NCI-H187 (cell line): ENCODE measurements at regions not wholly inside any gene's neighbourhood (a gene's known extent, or its start where the extent isn't known, plus 50 kb on each side); places are given as distances from the start of the nearest gene placed in this dataset.

Experiments used
- DNase-seq, 2 experiments: peaks; one replicate each; lab custom pipeline; 2025; lab: John Stamatoyannopoulos, UW

DNA sequence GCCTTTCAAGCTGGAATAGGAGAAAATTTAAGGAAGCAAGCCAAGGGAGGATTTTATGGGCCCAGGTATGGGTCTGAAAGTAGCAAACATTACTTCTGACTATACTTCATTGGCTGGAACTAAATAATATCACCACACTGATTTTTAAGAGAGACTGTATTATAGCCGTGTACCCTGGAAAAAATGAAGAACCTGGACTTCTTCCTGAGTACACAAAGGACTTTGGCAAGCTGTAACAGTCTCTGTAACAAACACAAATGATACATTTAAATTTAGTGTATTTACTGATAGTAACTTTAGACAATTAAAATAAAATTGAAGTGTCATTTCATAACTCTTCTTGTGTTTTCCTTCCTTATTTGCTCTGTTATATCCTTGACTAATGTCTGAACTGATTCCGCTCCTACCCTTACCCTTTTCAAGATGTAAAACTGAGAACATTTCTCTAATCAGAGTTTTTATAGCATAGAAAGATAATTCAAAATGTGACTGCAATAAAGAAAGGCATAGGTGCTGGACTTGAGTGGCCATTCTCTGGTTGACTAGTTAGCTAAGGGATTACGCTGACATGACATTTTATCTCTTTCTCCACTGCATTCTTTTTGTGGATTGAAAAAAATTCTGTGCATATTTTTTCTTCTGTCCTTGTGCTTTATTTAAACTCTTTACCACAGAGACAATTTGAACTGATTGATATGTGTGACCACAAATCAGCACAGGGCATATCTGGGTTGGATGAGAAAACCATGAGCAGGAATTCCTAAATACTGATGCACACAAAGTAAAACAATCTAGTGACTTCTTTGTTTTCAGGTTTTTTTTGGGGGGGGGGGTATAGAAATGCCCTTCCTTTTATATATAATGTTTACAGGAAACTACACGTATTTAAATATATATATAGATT is 349.7 kb downstream of the MDFIC start:
- no peak for DNase-seq

DNA sequence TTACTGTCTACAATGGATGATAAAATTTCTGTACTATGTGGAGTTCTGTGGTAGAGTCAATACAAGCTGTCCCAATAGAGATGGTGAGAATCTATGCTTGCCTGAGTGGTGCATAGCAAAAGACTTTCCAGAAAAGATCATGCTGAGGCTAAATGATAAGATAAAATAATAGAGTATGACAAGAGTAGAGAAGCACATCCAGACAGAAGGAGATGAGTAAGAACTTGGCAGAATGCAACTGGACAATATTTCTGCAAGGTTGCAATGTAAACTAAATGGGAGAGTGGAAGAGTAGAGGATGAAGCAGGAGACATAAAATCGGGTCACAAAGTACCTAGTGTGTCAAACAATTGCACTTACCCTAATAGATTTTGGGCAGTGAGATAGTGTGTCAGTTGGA is 347.6 kb downstream of the MDFIC start:
- DNase-seq = no peak

DNA sequence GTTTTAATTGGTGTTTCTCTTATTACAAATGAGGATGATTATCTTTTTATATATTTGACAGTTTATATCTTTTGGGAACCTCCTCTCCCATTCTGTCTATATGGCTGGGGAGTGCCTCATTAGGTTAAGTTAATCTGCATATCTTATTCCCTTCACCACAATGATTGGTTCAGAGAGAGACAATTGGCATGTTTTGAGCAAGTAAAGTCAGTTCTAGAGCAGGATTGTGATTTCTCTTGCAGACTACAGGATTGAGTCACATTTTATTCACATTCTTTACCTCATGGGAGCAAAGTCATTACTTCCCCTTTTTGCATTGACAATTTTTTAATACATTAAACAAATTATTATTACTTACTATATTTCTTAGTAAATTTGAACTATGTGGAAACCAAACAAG is 345.6 kb downstream of the MDFIC start:
- DNase-seq = no peak

DNA sequence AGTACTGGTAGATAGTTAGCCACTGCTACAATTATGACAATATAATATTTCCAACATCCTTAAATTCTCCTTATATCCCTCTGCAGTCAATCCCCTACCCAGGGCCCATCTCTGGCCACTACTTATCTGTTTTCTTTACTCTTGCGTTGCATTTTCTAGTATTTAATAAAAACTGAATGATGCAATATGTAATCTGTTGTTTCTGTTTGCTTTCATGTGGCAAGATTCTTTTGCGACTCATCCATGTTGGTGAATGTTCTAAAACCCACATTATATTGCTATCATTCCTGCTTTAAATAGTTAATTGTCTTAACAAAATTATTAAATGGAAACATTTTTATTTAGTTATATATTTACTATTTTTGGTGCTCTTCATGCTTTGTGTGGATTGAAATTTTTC is 338.5 kb downstream of the MDFIC start:
- no peak for DNase-seq

DNA sequence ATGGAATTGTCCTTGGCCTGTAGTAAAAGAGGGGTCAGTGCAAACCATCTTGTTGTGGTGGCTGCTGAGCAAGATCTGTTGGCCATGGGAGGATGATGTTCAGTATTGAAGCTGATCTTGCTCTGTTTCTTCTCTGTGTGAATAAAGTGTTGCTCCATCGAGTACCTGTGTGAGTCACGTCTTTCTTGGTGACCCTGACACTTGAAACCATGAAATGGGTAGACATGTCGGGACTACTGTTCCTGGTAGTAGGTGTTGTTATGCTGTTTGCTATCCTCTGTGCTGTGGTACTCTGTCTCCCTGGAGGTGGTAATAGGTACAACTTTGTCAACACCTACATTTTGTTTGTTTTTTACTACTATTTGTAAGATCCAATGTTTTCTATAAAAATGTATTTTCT is 330.6 kb downstream of the MDFIC start:
- DNase-seq = no peak

DNA sequence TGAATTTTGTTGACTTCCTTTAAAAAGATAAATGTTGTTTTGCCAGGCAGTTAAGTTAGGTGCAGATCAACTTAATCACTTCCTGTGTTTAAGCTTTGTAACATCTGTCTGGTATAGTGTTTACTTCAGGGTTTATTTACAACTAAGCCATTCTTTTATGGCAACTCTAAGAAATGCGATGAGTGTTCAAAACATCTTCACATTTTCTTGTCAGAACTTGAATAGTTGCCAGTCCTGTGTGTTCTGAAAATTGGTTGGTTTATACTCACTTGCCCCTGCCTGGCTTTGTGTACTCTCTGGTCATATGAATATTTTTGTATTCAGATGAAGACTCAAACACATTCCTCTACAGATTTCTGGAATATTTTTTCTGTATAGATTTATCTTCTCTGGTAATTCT is 327.2 kb downstream of the MDFIC start:
- no peak for DNase-seq

DNA sequence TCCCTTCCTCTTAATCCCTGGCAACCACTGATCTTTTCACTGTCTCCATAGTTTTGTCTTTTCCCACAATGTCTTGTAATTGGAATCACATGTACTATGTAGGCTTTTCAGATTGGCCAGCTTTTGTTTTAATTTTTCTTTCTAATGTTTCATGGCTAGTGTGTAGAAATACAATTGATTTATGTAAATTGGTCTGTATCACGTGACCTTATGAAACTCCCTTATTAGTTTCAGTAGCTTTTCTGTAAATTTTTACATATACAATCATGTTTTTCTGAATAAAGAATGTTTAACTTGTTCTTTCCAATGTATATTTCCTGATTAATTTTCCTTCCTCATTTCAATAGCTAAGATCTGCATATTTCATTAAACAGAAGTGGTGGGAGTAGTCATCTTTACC is 319.3 kb downstream of the MDFIC start:
- no peak for DNase-seq

DNA sequence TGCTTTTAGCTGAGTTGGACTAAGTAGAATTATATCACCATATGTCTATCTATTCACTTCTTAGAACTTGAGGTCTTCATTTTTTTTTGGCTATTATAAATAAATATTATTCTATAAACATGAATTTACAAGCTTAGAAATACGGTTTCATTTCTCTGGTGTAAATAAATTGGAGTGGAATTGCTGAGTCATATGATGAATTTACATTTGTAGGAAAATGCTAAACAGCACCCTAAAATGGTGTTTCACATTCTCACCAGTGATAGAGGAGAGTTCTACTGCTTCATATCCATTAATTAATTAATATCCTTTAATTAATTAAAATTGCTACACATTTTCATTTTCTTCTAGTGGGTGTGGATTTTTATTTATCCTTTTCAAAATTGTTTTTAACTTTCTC is 318.3 kb downstream of the MDFIC start:
- DNase-seq = no peak

DNA sequence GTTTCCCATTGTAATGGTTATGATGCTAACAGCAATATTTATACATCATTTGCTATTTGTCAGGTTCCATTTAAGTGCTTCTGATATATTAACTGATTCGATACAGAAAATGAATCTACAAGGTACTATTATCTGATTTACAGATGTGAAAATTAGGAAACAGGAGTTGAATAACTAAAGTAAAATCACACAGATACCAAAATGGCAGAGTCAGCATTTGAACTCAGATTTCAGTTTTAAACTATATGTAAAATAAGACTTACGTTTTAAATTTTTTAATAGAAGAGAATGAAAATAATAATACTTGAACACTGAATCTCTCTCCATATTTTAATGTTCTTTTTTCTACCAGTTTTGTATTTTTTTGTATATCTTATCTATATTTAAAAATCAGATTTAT is 313.2 kb downstream of the MDFIC start:
- DNase-seq = no peak

DNA sequence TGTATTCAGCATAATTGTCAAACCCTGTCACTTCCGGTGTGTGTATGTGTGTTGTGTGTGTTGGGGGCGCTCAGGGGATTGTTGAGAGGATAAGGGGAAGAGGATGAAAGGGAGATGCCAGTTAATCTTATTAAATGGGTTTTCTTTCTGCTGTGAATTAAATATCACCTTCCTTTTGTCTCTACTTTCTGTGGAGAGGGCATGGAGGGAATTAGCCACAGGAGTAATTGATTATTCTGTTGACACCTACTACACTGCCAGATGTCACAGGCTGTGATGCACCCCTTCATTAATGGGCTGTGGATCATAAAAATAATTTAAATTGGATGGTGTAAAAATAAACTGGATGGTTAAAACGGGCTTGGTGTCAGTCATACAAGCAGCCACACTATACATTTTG is 311.9 kb downstream of the MDFIC start:
- no peak for DNase-seq

DNA sequence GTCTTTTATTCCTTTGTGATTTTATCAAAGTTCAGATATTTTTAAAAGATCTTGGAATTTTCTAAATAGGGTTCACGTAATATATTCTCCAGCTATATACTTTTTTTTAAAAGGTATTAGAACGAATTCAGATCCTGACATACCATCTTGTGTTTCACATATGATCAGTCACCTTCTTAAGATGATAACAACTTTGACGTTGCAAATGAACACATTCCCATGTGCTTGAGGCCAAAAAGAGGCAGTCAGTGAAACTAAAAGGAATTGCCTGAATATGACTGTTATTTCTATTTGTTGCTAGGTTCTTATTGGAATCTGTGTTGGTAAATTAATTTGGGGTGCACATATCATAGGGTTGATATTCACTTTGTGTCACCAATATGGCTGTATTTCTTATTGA is 310.1 kb downstream of the MDFIC start:
- no peak for DNase-seq

DNA sequence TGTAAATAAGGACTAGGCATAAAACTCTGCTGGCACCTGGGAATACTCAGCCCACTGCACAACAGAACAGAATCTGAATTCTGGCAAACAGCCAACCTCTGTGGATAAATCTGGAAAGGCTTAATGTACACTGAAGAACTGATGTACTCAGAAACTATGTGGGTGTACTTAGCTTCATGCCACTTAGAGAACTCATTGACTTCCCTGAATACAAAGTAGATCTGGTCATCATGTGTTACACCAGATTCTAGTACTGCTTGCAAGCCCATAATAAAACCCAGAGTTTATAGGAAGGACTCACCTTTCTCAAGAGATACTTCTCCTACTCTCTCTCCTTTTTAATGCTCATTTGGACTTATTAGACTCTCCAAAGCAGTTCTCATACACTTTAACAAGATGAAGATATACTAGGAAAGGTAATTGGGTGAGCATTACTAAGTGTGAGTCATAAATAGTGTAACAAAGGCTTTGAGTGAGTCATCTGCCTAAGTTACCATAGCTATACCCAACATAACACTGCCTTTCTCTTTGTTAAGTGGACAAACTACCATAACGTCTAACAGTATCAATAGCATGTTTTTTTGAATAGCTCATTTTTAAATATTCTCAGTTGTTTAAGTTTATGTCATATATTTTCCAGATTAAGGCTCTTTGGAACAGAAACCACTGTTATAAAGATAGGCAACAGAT is 309.1 kb downstream of the MDFIC start:
- peak; percentile 91 to 93 for DNase-seq

DNA sequence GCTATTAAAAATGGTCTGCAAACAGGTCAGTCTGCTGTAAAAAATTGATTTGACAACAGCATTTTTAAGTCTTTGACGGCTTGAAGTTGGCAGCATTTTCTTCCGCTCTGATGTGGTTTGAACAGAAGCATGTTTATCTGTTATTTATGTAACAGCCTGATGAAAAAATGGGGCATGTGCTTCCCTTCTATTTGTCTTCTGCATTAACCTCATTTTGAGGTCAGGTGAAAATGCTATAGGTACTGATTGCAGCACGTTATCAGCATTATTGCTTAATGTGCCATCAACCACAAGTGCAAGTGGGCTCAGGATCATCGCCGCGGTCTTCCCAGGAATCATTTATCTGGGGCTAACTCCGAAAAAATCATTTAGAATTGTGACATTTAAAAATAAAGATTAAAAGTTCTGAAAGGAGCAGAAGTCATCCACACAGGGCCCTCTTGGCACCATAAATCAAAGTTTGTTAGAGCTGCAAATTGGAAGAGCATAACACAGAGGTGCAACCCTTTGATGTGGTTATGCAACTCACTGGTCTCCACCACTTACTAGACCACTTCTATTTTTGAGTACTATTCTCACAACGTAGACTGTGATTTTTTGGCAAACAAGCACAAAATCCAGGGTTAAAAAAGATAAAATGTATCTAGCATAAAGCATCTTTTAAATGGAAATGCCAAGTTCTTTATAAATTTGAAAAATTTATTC is 307.7 kb downstream of the MDFIC start:
- no peak for DNase-seq

DNA sequence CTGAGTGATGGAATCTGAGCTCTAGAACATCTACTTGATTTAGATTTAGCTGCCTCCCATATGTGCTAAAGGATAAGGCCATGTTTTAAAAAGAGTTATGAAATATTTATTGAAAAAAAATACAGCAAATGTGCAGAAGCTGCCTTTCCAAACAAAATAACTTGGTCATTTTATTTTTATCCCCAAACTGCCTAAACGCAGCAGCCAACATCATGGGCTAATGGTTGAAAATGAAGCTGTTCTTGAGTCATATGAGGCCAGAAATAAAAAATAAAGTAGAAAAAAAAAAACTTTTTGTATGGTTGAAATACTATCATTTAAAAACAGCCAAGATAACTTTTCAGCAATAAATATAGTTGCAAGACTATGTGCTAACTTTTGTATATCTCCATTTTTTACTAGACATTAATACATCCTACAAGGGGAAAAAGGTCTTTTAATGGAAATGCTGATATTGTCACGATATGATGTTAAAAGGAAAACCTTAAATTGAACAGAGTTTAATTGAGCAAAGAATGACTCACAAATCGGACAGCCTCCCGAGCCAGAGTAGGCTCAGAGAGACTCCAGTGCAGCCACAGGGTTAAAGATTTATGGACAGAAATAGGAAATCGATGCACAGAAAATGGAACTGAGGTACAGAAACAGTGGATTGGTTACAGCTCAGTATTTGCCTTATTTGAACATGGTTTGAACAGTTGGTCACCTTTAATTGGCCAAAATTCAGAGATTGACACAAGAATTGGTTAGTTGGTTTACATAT is 305.8 kb downstream of the MDFIC start:
- no peak for DNase-seq

DNA sequence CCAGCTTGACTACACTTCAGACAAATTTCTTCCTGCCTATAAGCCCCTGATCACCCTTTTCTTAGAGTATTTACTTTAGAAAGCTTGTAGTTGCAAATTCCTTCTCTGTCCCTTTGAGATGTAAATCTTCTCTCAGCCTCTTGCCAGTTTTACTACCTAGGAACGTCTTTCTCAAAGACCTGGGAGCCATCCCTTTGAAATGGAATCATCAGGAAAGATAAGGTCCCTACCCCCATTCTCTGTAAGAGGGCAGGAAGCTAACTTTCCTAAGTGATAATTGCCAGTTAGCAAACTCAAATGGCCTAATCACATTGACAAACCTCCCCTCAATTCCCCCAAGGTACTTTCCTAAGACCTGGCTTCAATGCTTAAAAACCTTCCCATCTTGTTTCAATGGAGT is 304.5 kb downstream of the MDFIC start:
- DNase-seq = no peak

DNA sequence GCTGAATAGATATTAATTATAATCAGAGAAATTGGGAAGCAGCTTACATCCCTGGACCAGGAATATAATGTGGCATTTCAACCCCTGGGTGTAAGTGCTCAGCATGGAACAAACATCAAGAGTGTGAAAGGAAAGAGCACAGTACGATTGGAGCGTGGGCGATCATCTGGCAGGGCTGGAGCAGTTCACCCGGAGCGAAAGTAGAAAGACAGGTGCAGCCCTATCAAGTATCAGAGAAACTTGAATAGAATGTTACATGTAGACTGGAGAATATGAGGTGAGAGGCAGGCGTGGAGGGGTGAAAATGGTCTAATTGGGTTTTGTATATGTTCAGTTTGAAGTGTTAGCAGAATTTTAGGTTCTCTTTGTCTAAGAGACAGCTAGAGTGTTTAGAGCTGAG is 303.0 kb downstream of the MDFIC start:
- no peak for DNase-seq

DNA sequence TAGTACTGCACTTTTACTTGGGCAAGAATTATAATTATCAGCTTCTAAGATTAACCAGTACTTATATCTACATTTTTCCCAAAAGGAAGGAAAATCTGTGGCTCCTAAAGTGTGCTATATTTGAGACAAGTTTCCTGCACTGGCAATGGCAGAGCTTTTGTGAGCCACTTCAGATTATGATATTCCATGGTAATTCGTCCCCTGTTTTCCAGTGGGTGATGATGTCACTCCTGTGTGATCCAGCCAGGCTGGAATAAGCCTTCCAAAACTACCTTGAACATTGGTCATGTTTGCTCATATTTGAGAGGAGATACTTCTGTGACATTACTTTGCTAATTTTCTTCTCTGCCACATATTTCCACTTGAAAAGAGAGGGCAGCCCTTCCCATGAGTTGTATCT is 302.1 kb downstream of the MDFIC start:
- DNase-seq = no peak

DNA sequence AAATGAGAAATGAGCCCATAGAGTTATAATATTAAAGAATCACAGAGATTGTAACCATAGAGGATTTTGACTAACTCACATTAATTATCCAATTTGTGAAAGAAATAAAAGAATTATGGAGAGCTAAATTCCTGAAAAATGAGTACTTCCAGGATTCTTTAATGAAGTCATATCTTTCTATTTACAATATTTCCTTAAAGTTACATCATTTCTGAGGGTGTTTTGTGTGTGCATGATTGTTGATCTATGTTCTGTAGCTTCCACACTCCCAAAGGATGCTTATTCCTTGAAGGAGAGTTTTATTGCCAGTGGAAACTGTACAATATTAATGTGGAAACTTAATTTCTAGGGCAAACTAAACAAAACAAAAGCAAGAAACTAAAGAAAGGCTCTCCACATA is 299.6 kb downstream of the MDFIC start:
- DNase-seq = no peak

DNA sequence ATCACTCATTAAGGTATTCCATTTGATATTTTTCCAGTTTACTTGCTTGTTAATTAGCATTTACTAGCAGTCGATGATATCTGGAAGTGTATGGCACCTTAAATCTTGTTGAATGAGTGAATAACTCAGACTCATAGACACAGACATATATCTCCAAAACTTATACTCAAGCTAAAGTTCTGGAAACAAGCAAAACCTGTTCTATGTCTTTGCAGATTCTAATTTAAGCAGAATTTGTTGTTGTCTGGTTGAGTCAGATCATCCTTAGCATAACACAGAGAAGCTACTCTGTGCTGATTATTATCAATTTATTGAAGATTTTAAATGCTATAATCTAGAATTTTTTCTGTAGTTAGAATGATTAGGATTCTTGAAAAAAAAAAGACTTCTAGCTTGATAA is 296.2 kb downstream of the MDFIC start:
- DNase-seq = no peak

DNA sequence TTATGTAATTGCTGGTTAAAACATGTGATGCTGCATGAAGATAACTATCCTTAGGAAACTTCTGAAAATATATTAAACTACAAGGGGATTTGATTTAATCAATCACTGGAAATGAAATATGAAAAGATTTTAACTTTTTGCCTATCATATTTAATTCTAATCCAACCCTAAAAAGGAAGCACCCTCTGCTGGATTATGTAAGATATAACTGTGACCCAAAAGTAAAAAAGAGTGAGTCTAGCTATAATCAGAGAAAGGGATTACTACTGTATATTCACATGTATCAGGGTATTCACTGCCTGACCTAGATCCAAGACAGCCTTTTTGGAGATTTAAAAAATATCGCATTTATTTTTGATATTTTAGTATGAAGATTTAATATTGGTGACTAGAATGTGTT is 295.5 kb downstream of the MDFIC start:
- no peak for DNase-seq

DNA sequence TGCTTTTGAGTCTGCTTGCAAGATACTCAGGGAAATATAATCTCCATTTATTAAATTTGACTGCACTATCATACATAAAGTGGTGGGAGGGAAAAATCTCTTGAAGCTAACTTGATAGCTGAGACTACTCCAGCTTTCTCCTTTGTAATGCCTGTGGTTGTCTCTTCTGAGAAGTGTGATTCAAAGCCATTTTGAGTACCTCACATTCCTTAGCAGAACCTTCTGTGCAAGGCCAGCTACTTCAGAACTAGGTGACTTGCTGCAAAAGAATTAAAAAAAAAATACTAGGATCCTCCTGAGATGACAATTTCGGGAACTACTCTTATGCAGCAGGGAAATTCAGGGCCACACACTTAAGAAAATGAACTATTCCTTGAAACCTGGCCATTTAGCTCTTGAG is 294.8 kb downstream of the MDFIC start:
- no peak for DNase-seq

DNA sequence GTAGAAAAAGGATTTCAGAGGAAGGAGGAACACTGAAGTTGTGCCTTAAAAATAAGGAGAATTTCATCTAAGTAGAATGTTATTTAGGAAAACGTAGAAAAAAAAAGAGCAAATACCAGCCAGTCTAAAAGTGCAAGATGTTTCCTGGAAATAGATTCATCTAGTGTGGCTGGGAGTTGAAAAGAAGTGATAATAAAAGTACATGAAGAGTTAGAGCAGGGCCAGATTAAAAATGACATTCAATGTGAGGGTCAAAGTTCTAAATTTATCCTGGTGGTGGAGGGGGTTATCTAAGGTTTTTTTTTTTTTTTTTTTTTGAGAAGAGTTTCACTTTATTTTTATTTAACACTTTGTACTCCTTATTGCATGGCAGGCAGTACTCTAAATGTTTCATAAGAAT is 289.3 kb downstream of the MDFIC start:
- no peak for DNase-seq
